Stimulated activated naive CD8-positive, alpha-beta T cell treated with anti-CD3 and anti-CD28 coated beads, Interleukin-15, Interleukin-2, amounts not matched to agents 100 ng/mL and 50 ng/mL, for 24 hours (primary cell): ENCODE measurements at regions not wholly inside any gene's neighbourhood (a gene's known extent, or its start where the extent isn't known, plus 50 kb on each side); places are given as distances from the start of the nearest gene placed in this dataset.
"Not testable (repeated sequence)": the region's sequence is repeated elsewhere in the genome, so short reads cannot be mapped to it uniquely, and the experiment has no call there.

Experiments
- H3K27ac Mint-ChIP-seq: one replicate; pipeline ENCODE4 v1.8.0; 2021; ENCODE audit warnings: mild to moderate bottlenecking, mixed read lengths
- H3K27me3 Mint-ChIP-seq: one replicate; pipeline ENCODE4 v1.8.0; 2021; ENCODE audit warnings: mixed read lengths
- H3K36me3 Mint-ChIP-seq: one replicate; pipeline ENCODE4 v1.8.0; 2021; ENCODE audit warnings: low read depth, mixed read lengths
- H3K4me1 Mint-ChIP-seq: one replicate; pipeline ENCODE4 v1.8.0; 2021; ENCODE audit warnings: low read depth, mixed read lengths
- H3K4me3 Mint-ChIP-seq: one replicate; pipeline ENCODE4 v1.8.0; 2021; ENCODE audit warnings: mild to moderate bottlenecking, mixed read lengths
- H3K9me3 Mint-ChIP-seq: one replicate; pipeline ENCODE4 v1.8.0; 2021; ENCODE audit warnings: mixed read lengths

DNA sequence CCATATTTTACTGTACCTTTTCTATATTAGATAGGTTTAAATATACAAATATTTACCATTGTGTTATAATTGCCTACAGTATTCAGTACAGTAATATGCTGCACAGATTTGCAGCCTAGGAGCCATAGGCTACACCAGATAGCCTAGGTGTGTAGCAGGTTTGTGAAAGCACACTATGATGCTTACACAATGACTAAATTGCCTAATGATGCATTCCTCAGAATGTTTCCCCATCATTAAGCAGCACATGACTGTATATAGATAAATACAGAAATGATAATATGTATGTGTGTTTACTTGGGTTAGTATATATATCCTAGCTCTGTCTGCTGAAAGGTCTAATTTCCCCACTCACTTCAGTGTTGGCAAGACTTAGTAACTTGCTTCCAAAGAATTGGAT is 65.8 kb downstream of the MYL3 start:
- Mint-ChIP-seq H3K27me3 (peaks cover 55% of the 10 kb centered on the region), H3K4me3 (no peak overlapping the region), H3K27ac (no peak overlapping the region), H3K4me1 (no peaks in the 10 kb centered on the region), H3K36me3 (no peaks in the 10 kb centered on the region), H3K9me3 (no peaks in the 10 kb centered on the region)

DNA sequence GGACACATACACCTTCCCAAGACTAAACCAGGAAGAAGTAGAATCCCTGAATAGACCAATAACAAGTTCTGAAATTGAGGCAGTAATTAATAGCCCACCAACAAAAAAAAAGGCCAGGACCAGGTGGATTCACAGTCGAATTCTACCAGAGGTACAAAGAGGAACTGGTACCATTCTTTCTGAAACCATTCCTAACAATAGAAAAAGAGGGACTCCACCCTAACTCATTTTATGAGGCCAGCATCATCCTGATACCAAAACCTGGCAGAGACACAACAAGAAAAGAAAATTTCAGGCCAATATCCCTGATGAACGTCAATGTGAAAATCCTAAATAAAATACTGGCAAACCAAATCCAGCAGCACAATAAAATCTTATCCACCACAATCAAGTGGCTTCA is 69.9 kb downstream of the MYL3 start:
- H3K4me3 Mint-ChIP-seq, H3K36me3 Mint-ChIP-seq, H3K4me1 Mint-ChIP-seq, H3K9me3 Mint-ChIP-seq, H3K27ac Mint-ChIP-seq: not testable (repeated sequence)
- peaks cover 59% of the 10 kb centered on the region for H3K27me3 Mint-ChIP-seq

DNA sequence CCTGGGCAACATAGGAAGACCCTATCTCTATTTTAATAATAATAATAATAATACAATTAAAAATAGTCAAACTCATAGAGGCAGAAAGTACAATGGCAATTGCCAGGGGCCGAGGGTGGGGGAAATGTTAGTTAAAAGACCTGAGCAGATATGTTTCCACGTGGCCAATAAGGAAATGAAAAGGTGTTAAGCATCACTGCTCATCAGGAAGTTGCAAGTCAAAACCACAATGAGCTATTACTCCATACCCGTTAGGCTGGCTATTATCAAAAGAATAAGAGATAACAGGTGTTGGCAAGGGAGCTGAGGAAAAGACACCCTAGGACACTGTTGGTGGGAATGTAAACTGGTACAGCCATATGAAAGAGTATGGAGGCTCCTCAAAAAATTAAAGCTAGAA is 60.4 kb upstream of the PRSS50 start:
- Mint-ChIP-seq H3K27ac (no peak overlapping the region), H3K4me1 (peaks cover 3% of the 10 kb centered on the region), H3K36me3 (no peaks in the 10 kb centered on the region), H3K4me3 (no peak overlapping the region), H3K27me3 (peaks cover 12% of the 10 kb centered on the region), H3K9me3 (peaks cover 7% of the 10 kb centered on the region)

DNA sequence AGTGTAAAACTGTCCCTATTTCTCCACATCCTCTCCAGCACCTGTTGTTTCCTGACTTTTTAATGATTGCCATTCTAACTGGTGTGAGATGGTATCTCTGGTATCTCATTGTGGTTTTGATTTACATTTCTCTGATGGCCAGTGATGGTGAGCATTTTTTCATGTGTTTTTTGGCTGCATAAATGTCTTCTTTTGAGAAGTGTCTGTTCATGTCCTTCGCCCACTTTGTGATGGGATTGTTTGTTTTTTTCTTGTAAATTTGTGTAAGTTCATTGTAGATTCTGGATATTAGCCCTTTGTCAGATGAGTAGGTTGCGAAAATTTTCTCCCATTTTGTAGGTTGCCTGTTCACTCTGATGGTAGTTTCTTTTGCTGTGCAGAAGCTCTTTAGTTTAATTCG is 54.8 kb upstream of the PRSS50 start:
- not testable (repeated sequence) for H3K4me3 Mint-ChIP-seq, H3K36me3 Mint-ChIP-seq, H3K27me3 Mint-ChIP-seq, H3K4me1 Mint-ChIP-seq, H3K9me3 Mint-ChIP-seq, H3K27ac Mint-ChIP-seq

DNA sequence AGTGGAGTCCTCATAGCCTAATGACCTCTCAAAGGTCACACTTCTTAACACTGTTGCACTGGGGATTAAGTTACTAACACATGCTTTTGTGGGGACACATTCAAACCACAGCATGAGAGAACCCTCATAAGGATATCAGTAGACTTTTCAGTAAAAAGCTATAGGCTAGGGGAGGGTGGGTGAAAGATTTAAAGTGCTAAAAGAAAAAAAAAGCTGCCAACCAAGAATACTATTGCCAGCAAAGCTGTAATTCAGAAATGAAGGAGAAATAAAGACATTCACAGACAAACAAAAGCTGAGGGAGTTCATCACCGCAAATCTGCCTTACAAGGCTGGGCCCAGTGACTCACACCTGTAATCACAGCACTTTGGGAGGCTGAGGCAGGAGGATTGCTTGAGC is 50.4 kb upstream of the PRSS50 start:
- H3K36me3 Mint-ChIP-seq: peaks cover 17% of the 10 kb centered on the region
- no peak overlapping the region for H3K27ac Mint-ChIP-seq
- H3K27me3 Mint-ChIP-seq: peaks cover 9% of the 10 kb centered on the region
- H3K4me1 Mint-ChIP-seq: no peaks in the 10 kb centered on the region
- peaks cover 15% of the 10 kb centered on the region for H3K9me3 Mint-ChIP-seq
- H3K4me3 Mint-ChIP-seq: no peak overlapping the region
